HEK293 (cell line): ENCODE measurements at regions not wholly inside any gene's neighbourhood (a gene's known extent, or its start where the extent isn't known, plus 50 kb on each side); places are given as distances from the start of the nearest gene placed in this dataset.

Source experiments
- CTCF ChIP-seq: fragments of 450-650 bp; formaldehyde crosslinking; IDR thresholded peaks from 2 replicates; pipeline ENCODE4 v1.5.1; 2016; ENCODE audit warnings: missing biosample characterization, missing genetic modification characterization
- KLF17 ChIP-seq: fragments of 450-650 bp; formaldehyde crosslinking; IDR thresholded peaks from 2 replicates; pipeline ENCODE4 v1.5.1; 2016; ENCODE audit warnings: missing biosample characterization, missing genetic modification characterization
- PATZ1 ChIP-seq: fragments of 450-650 bp; formaldehyde crosslinking; IDR thresholded peaks from 2 replicates; pipeline ENCODE4 v1.5.1; 2016; ENCODE audit warnings: missing biosample characterization, missing genetic modification characterization
- REST ChIP-seq: fragments of 450-650 bp; formaldehyde crosslinking; IDR thresholded peaks from 2 replicates; pipeline ENCODE4 v1.5.1; 2016; ENCODE audit warnings: missing biosample characterization, missing genetic modification characterization
- SALL2 ChIP-seq: fragments of 450-650 bp; formaldehyde crosslinking; IDR thresholded peaks from 2 replicates; pipeline ENCODE4 v1.5.0; 2017; ENCODE audit warnings: missing biosample characterization, mild to moderate bottlenecking, missing genetic modification characterization, borderline replicate concordance
- SETDB1 ChIP-seq: IDR thresholded peaks from one replicate; pipeline ENCODE4 v1.6.1; 2017; ENCODE audit warnings: mild to moderate bottlenecking, low read length, moderate library complexity, mixed read lengths; ENCODE audit not compliant: insufficient read length
- TSHZ1 ChIP-seq: fragments of 450-650 bp; formaldehyde crosslinking; IDR thresholded peaks from 2 replicates; pipeline ENCODE4 v1.5.1; 2016; ENCODE audit warnings: missing biosample characterization, missing genetic modification characterization, borderline replicate concordance
- ZBTB7A ChIP-seq: fragments of 450-650 bp; formaldehyde crosslinking; IDR thresholded peaks from 2 replicates; pipeline ENCODE4 v1.5.1; 2016; ENCODE audit warnings: low read depth, missing biosample characterization, missing genetic modification characterization
- ZNF10 ChIP-seq: fragments of 450-650 bp; formaldehyde crosslinking; IDR thresholded peaks from 2 replicates; pipeline ENCODE4 v1.5.1; 2017; ENCODE audit warnings: missing biosample characterization, missing genetic modification characterization
- ZNF23 ChIP-seq: fragments of 450-650 bp; formaldehyde crosslinking; IDR thresholded peaks from 2 replicates; pipeline ENCODE4 v1.5.1; 2016; ENCODE audit warnings: missing biosample characterization, missing genetic modification characterization, borderline replicate concordance
- ZNF280D ChIP-seq: fragments of 450-650 bp; formaldehyde crosslinking; IDR thresholded peaks from 2 replicates; pipeline ENCODE4 v1.5.1; 2016; ENCODE audit warnings: missing biosample characterization, missing genetic modification characterization
- ZNF335 ChIP-seq: fragments of 450-650 bp; formaldehyde crosslinking; conservative IDR thresholded peaks from 2 replicates; pipeline ENCODE4 v1.5.1; 2016; ENCODE audit warnings: missing biosample characterization, missing genetic modification characterization
- ZSCAN23 ChIP-seq: fragments of 450-650 bp; formaldehyde crosslinking; IDR thresholded peaks from 2 replicates; pipeline ENCODE4 v1.5.1; 2016; ENCODE audit warnings: missing biosample characterization, missing genetic modification characterization

GRCh38 chr20:57814529-57814928, 104.7 kb upstream of the PMEPA1 start:
- TF ChIP-seq ZSCAN23 (tag by site-specific recombination) = no peak
- no peak for TF ChIP-seq CTCF (tag by site-specific recombination)
- TF ChIP-seq PATZ1 = no peak
- TF ChIP-seq ZBTB7A (tag by site-specific recombination) = no peak
- TF ChIP-seq ZNF10 (tag by site-specific recombination) = no peak
- no peak for TF ChIP-seq REST (tag by site-specific recombination)
- TF ChIP-seq ZNF335 (tag by site-specific recombination) = no peak
- no peak for TF ChIP-seq ZNF280D (tag by site-specific recombination)
- TF ChIP-seq SETDB1 = no peak
- TF ChIP-seq SALL2 (tag by site-specific recombination) = no peak
- no peak for TF ChIP-seq ZNF23 (tag by site-specific recombination)
- no peak for TF ChIP-seq KLF17 (tag by site-specific recombination)
- no peak for TF ChIP-seq TSHZ1 (tag by site-specific recombination)
